ENCODE measurements at regions not wholly inside any gene's neighbourhood (a gene's known extent, or its start where the extent isn't known, plus 50 kb on each side); places are given as distances from the start of the nearest gene placed in this dataset.

DNA sequence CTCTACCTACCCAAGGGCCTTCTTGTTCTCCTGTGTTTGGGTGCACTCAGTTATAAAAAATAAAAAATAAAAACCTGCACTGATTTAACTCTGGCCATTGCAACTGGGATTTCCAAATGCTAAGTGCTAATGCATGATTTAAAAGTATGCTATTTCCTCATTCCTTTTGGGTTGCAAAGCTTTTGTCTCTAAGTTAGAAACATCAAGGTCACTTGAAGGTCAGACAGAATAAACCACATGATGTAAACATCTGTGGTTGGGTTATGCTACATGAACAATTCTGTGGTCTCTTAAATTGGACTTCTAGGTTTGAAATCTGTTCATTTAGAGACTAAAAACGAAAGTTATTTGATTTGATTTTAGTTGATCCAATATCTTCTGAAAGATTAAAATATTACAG lies 1547.4 kb upstream of the TENM3 start:
- no peak overlapping the region for H2AK5ac ChIP-seq (ENCODE audit: low read length)
- H3K9ac ChIP-seq (ENCODE audit: low read length), result no peak overlapping the region
- no peak overlapping the region for H3K4ac ChIP-seq (ENCODE audit: low read depth, low read length)
- no peak overlapping the region for H2BK15ac ChIP-seq (replicated peaks; ENCODE audit: low read depth)
- H3K27me3 ChIP-seq (ENCODE audit: insufficient read depth, low read length, poor library complexity), result no peaks in the 10 kb centered on the region
- H2BK120ac ChIP-seq (ENCODE audit: low read depth, low read length), result no peak overlapping the region
- no CpG with 5 or more reads among the region's 1 CpG for WGBS (ENCODE audit: extremely low coverage, insufficient coverage, low lambda C conversion rate)
- no peak overlapping the region for H3K4me3 ChIP-seq (ENCODE audit: low read length)
- no peak overlapping the region for H4K5ac ChIP-seq (ENCODE audit: low read length)
- H3K56ac ChIP-seq (ENCODE audit: low read length), result no peak overlapping the region
- no peak overlapping the region for H3K23ac ChIP-seq (ENCODE audit: low read length)
- H3K4me2 ChIP-seq (ENCODE audit: low read length), result no peak overlapping the region
- no peaks in the 10 kb centered on the region for H3K79me2 ChIP-seq (ENCODE audit: control insufficient read depth, insufficient read depth, low read length)
- H4K8ac ChIP-seq (ENCODE audit: low read depth, low read length), result no peak overlapping the region
- H3K36me3 ChIP-seq (ENCODE audit: control insufficient read depth, insufficient read depth, low read length), result no peaks in the 10 kb centered on the region
- no peak overlapping the region for H3K18ac ChIP-seq (ENCODE audit: low read length)
- H3K27ac ChIP-seq (ENCODE audit: low read depth, low read length), result no peak overlapping the region
- H3K4me1 ChIP-seq (ENCODE audit: control insufficient read depth, low read depth, low read length), result no peaks in the 10 kb centered on the region
- H3K79me1 ChIP-seq (ENCODE audit: low read length), result no peaks in the 10 kb centered on the region
- no peak for DNase-seq
- H2BK5ac ChIP-seq (ENCODE audit: low read length), result no peak overlapping the region

DNA sequence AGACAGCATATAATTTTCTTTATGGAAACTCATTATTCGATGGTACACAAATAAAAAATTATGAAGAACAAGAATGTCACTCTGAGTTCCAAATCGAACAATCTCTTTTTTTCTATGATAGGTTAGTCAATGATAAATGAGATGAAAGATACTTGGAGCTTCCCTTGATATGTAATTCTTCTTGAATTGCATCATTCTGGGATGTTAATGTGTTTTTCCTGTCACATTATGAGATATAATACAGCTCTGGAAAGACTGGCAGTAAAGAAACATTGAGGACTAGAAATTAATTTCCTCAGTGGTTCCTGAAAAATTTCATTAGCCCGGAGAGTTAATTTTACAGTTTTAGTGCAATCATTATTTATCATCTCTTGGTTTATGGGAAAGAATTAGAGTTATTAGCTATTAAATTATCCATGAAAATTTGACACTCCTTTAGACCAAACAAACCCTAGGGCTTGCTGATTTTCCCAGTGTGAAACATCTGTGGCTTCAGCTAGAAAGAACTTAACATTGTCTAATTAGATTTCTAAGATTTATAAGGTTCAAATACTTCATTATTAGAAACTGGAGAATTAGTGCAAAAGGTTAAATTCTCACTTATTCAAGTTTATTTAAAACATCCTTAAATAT lies 1546.6 kb upstream of the TENM3 start:
- no peak for DNase-seq
- H3K4me1 ChIP-seq (ENCODE audit: control insufficient read depth, low read depth, low read length), result no peaks in the 10 kb centered on the region
- no peak overlapping the region for H2BK5ac ChIP-seq (ENCODE audit: low read length)
- H3K4ac ChIP-seq (ENCODE audit: low read depth, low read length), result no peak overlapping the region
- H4K5ac ChIP-seq (ENCODE audit: low read length), result no peak overlapping the region
- H4K8ac ChIP-seq (ENCODE audit: low read depth, low read length), result no peak overlapping the region
- H2AK5ac ChIP-seq (ENCODE audit: low read length), result no peak overlapping the region
- H3K9ac ChIP-seq (ENCODE audit: low read length), result no peak overlapping the region
- no peak overlapping the region for H2BK15ac ChIP-seq (replicated peaks; ENCODE audit: low read depth)
- no peak overlapping the region for H3K4me3 ChIP-seq (ENCODE audit: low read length)
- H3K36me3 ChIP-seq (ENCODE audit: control insufficient read depth, insufficient read depth, low read length), result no peaks in the 10 kb centered on the region
- WGBS (ENCODE audit: extremely low coverage, insufficient coverage, low lambda C conversion rate), result no CpG with 5 or more reads among the region's 3 CpGs
- H3K56ac ChIP-seq (ENCODE audit: low read length), result no peak overlapping the region
- H3K4me2 ChIP-seq (ENCODE audit: low read length), result no peak overlapping the region
- H3K27me3 ChIP-seq (ENCODE audit: insufficient read depth, low read length, poor library complexity), result no peaks in the 10 kb centered on the region
- no peak overlapping the region for H3K18ac ChIP-seq (ENCODE audit: low read length)
- no peak overlapping the region for H3K23ac ChIP-seq (ENCODE audit: low read length)
- no peaks in the 10 kb centered on the region for H3K79me2 ChIP-seq (ENCODE audit: control insufficient read depth, insufficient read depth, low read length)
- no peaks in the 10 kb centered on the region for H3K79me1 ChIP-seq (ENCODE audit: low read length)
- H2BK120ac ChIP-seq (ENCODE audit: low read depth, low read length), result no peak overlapping the region
- H3K27ac ChIP-seq (ENCODE audit: low read depth, low read length), result no peak overlapping the region

- Histone ChIP-seq H3K4me3 (ENCODE audit: low read length) (no peak overlapping the region), H3K79me2 (ENCODE audit: control insufficient read depth, insufficient read depth, low read length) (no peaks in the 10 kb centered on the region), H2BK120ac (ENCODE audit: low read depth, low read length) (no peak overlapping the region), H3K4ac (ENCODE audit: low read depth, low read length) (no peak overlapping the region), H4K8ac (ENCODE audit: low read depth, low read length) (no peak overlapping the region), H4K5ac (ENCODE audit: low read length) (no peak overlapping the region), H3K9ac (ENCODE audit: low read length) (no peak overlapping the region), H3K79me1 (ENCODE audit: low read length) (no peaks in the 10 kb centered on the region), H3K4me1 (ENCODE audit: control insufficient read depth, low read depth, low read length) (no peaks in the 10 kb centered on the region), H3K4me2 (ENCODE audit: low read length) (no peak overlapping the region), H3K18ac (ENCODE audit: low read length) (no peak overlapping the region), H3K27ac (ENCODE audit: low read depth, low read length) (no peak overlapping the region), H3K36me3 (ENCODE audit: control insufficient read depth, insufficient read depth, low read length) (no peaks in the 10 kb centered on the region), H2BK5ac (ENCODE audit: low read length) (no peak overlapping the region), H3K56ac (ENCODE audit: low read length) (no peak overlapping the region), H3K23ac (ENCODE audit: low read length) (no peak overlapping the region), H2AK5ac (ENCODE audit: low read length) (no peak overlapping the region), H2BK15ac (replicated peaks; ENCODE audit: low read depth) (no peak overlapping the region), H3K27me3 (ENCODE audit: insufficient read depth, low read length, poor library complexity) (no peaks in the 10 kb centered on the region)
- no peak for DNase-seq
- WGBS (ENCODE audit: extremely low coverage, insufficient coverage, low lambda C conversion rate), result no CpG with 5 or more reads among the region's 12 CpGs
Measured at GRCh38 chr4:180698550-180699195, 1544.5 kb upstream of the TENM3 start.

DNA sequence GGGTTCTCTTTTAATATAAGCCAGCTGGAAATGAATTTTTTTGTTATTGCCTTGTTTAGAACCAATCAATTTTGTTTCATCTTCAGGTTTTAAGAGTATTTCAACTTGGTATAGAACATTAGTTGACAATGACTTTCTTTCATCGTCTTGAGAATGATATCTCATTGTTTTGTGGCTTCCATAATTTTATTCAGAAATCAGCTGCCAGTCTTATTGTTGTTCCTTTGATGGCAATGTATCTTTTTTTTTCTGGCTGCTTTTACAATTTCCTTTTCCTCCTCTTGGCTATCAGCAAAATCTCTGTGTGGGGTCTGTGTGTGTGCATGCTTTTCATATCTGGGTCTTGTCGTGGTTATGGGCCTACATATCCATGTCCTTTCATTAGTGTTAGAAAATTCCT lies 1536.4 kb upstream of the TENM3 start:
- no peaks in the 10 kb centered on the region for H3K4me1 ChIP-seq (ENCODE audit: control insufficient read depth, low read depth, low read length)

DNA sequence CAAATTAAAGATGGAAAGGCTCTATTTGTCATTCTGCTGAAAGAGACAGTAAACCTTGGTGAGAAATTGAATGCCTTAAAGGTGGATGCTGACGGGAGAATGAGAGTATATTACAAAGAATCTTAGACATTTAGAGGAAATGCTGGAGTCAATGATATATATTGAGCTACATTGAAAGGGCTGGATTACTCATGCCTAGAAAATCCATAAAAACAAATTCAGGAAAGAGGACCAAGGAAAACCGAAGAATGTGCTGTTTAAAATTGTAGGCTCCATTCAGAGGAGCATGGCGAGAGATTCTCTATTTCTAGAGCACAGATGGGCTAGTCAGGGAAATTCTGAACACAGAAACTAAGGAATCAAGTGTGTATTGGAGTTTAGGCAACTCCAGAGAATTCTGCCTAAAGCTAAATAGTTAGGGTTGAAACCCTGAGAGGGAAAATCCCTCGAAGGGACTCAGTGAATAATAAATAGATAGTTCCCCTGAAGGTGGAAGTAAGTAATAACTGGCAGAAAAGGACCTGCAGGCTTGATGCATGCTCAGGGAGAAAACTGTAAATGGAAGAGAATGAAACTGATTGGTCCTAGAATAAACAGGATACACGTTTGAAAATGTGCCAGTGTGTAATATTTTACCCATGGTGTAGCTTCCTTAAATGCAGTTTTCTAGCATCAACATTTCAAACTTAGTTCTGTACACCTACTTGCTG lies 1532.4 kb upstream of the TENM3 start:
- no peaks in the 10 kb centered on the region for H3K36me3 ChIP-seq (ENCODE audit: control insufficient read depth, insufficient read depth, low read length)
- no peaks in the 10 kb centered on the region for H3K4me1 ChIP-seq (ENCODE audit: control insufficient read depth, low read depth, low read length)
- H3K27ac ChIP-seq (ENCODE audit: low read depth, low read length), result no peak overlapping the region
- H4K5ac ChIP-seq (ENCODE audit: low read length), result no peak overlapping the region
- no peak overlapping the region for H2BK120ac ChIP-seq (ENCODE audit: low read depth, low read length)
- no peak overlapping the region for H3K4ac ChIP-seq (ENCODE audit: low read depth, low read length)
- H3K27me3 ChIP-seq (ENCODE audit: insufficient read depth, low read length, poor library complexity), result no peaks in the 10 kb centered on the region
- no peak overlapping the region for H2BK15ac ChIP-seq (replicated peaks; ENCODE audit: low read depth)
- H3K79me1 ChIP-seq (ENCODE audit: low read length), result no peaks in the 10 kb centered on the region
- H3K79me2 ChIP-seq (ENCODE audit: control insufficient read depth, insufficient read depth, low read length), result no peaks in the 10 kb centered on the region
- no peak overlapping the region for H2BK5ac ChIP-seq (ENCODE audit: low read length)
- H3K4me2 ChIP-seq (ENCODE audit: low read length), result no peak overlapping the region
- DNase-seq, result no peak
- no peak overlapping the region for H4K8ac ChIP-seq (ENCODE audit: low read depth, low read length)
- WGBS (ENCODE audit: extremely low coverage, insufficient coverage, low lambda C conversion rate), result no CpG with 5 or more reads among the region's 5 CpGs
- no peak overlapping the region for H2AK5ac ChIP-seq (ENCODE audit: low read length)
- H3K56ac ChIP-seq (ENCODE audit: low read length), result no peak overlapping the region
- H3K23ac ChIP-seq (ENCODE audit: low read length), result no peak overlapping the region
- no peak overlapping the region for H3K18ac ChIP-seq (ENCODE audit: low read length)
- H3K4me3 ChIP-seq (ENCODE audit: low read length), result no peak overlapping the region
- H3K9ac ChIP-seq (ENCODE audit: low read length), result no peak overlapping the region

More for the DNA sequence above, 1536.4 kb upstream of the TENM3 start:
- H3K4me3 ChIP-seq (ENCODE audit: low read length), result no peak overlapping the region
- no peak overlapping the region for H3K9ac ChIP-seq (ENCODE audit: low read length)
- no peaks in the 10 kb centered on the region for H3K79me2 ChIP-seq (ENCODE audit: control insufficient read depth, insufficient read depth, low read length)
- H4K8ac ChIP-seq (ENCODE audit: low read depth, low read length), result no peak overlapping the region
- no peak overlapping the region for H2BK120ac ChIP-seq (ENCODE audit: low read depth, low read length)
- no peaks in the 10 kb centered on the region for H3K36me3 ChIP-seq (ENCODE audit: control insufficient read depth, insufficient read depth, low read length)
- H4K5ac ChIP-seq (ENCODE audit: low read length), result no peak overlapping the region
- no peak overlapping the region for H3K18ac ChIP-seq (ENCODE audit: low read length)
- no peaks in the 10 kb centered on the region for H3K79me1 ChIP-seq (ENCODE audit: low read length)
- no peak overlapping the region for H3K4me2 ChIP-seq (ENCODE audit: low read length)
- H3K56ac ChIP-seq (ENCODE audit: low read length), result no peak overlapping the region
- H3K27ac ChIP-seq (ENCODE audit: low read depth, low read length), result no peak overlapping the region
- H2BK15ac ChIP-seq (replicated peaks; ENCODE audit: low read depth), result no peak overlapping the region
- no peak overlapping the region for H3K23ac ChIP-seq (ENCODE audit: low read length)
- DNase-seq, result no peak
- no peaks in the 10 kb centered on the region for H3K27me3 ChIP-seq (ENCODE audit: insufficient read depth, low read length, poor library complexity)
- no peak overlapping the region for H3K4ac ChIP-seq (ENCODE audit: low read depth, low read length)
- no peak overlapping the region for H2BK5ac ChIP-seq (ENCODE audit: low read length)
- WGBS (ENCODE audit: extremely low coverage, insufficient coverage, low lambda C conversion rate), result no CpG with 5 or more reads among the region's 2 CpGs
- no peak overlapping the region for H2AK5ac ChIP-seq (ENCODE audit: low read length)

Data from mesendoderm (in vitro differentiated cells).